Mammary epithelial cell (primary cell): ENCODE measurements at regions not wholly inside any gene's neighbourhood (a gene's known extent, or its start where the extent isn't known, plus 50 kb on each side); places are given as distances from the start of the nearest gene placed in this dataset.

ENCODE experiments used
- CTCF ChIP-seq, 2 donors: IDR thresholded peaks in 1 of 2; conservative IDR thresholded peaks in 1 of 2; 2 replicates each; pipeline ENCODE4 v1.5.1; 2011 to 2012; ENCODE audit warnings: inconsistent platforms in 2 of 2, low read length in 2 of 2, mild to moderate bottlenecking in 2 of 2, control low read depth in 1 of 2, low read depth in 1 of 2; ENCODE audit not compliant: insufficient read depth in 1 of 2; ENCODE audit errors: extremely low read depth in 1 of 2
- EZH2 ChIP-seq: IDR thresholded peaks from 2 replicates; pipeline ENCODE4 v1.6.1; 2012; ENCODE audit warnings: low read length, inconsistent platforms, borderline replicate concordance

GRCh38 chrX:13215729-13216128 is 104.1 kb downstream of the ATXN3L start:
- TF ChIP-seq CTCF (conservative IDR thresholded peaks at IDR 0.05 in 1 of 2, IDR thresholded peaks at IDR 0.05 in 1 of 2; ENCODE audit: extremely low read depth in 1 of 2, insufficient read depth in 1 of 2, low read depth in 1 of 2, low read length in 2 of 2) (no peak), EZH2 (no peak)
